ENCODE measurements at regions not wholly inside any gene's neighbourhood (a gene's known extent, or its start where the extent isn't known, plus 50 kb on each side); places are given as distances from the start of the nearest gene placed in this dataset.

- TF ChIP-seq CTCF (IDR thresholded peaks at IDR 0.05; ENCODE audit: low read length): no peak
- TF ChIP-seq EZH2 (IDR thresholded peaks at IDR 0.05; ENCODE audit: borderline replicate concordance, low read length): no peak
Observed at GRCh38 chr1:101431956-101432510, 195.2 kb downstream of the S1PR1 start.
